ENCODE measurements at regions not wholly inside any gene's neighbourhood (a gene's known extent, or its start where the extent isn't known, plus 50 kb on each side); places are given as distances from the start of the nearest gene placed in this dataset.

GRCh38 chr3:127375151-127375930, 87.5 kb upstream of the PRR20G start:
- DNase-seq (ENCODE audit: low read depth in 3 of 3), result no peak

GRCh38 chr3:127374086-127375010, 86.5 kb upstream of the PRR20G start:
- DNase-seq (ENCODE audit: low read depth in 3 of 3), result peak in 1 of 3 experiments; percentile 35

GRCh38 chr3:127373441-127374085, 85.7 kb upstream of the PRR20G start:
- DNase-seq (ENCODE audit: low read depth in 3 of 3), result no peak

GRCh38 chr3:127371846-127372245, 84.0 kb upstream of the PRR20G start:
- DNase-seq (ENCODE audit: low read depth in 3 of 3), result no peak

- no peak for DNase-seq (ENCODE audit: low read depth in 3 of 3)
Observed at GRCh38 chr3:127371334-127371733, 83.5 kb upstream of the PRR20G start.

- no peak for DNase-seq (ENCODE audit: low read depth in 3 of 3)
Observed at GRCh38 chr3:127370906-127371305, 83.1 kb upstream of the PRR20G start.

- DNase-seq (ENCODE audit: low read depth in 3 of 3), result no peak
Observed at GRCh38 chr3:127369356-127369935, 81.6 kb upstream of the PRR20G start.

GRCh38 chr3:127368186-127369032, 80.6 kb upstream of the PRR20G start:
- no peak for DNase-seq (ENCODE audit: low read depth in 3 of 3)

- no peak for DNase-seq (ENCODE audit: low read depth in 3 of 3)
Observed at GRCh38 chr3:127367593-127367992, 79.7 kb upstream of the PRR20G start.

- no peak for DNase-seq (ENCODE audit: low read depth in 3 of 3)
Observed at GRCh38 chr3:127366383-127366782, 78.5 kb upstream of the PRR20G start.

- no peak for DNase-seq (ENCODE audit: low read depth in 3 of 3)
Observed at GRCh38 chr3:127365163-127365798, 77.4 kb upstream of the PRR20G start.

- DNase-seq (ENCODE audit: low read depth in 3 of 3), result no peak
Observed at GRCh38 chr3:127363891-127364290, 76.0 kb upstream of the PRR20G start.

- no peak for DNase-seq (ENCODE audit: low read depth in 3 of 3)
Observed at GRCh38 chr3:127363171-127363570, 75.3 kb upstream of the PRR20G start.

GRCh38 chr3:127360647-127361046, 72.8 kb upstream of the PRR20G start:
- no peak for DNase-seq (ENCODE audit: low read depth in 3 of 3)

- no peak for DNase-seq (ENCODE audit: low read depth in 3 of 3)
Observed at GRCh38 chr3:127358641-127359040, 70.8 kb upstream of the PRR20G start.

- no peak for DNase-seq (ENCODE audit: low read depth in 3 of 3)
Observed at GRCh38 chr3:127356381-127356780, 68.5 kb upstream of the PRR20G start.

GRCh38 chr3:127354761-127355160, 66.9 kb upstream of the PRR20G start:
- DNase-seq (ENCODE audit: low read depth in 3 of 3), result no peak

- DNase-seq (ENCODE audit: low read depth in 3 of 3), result no peak
Observed at GRCh38 chr3:127352612-127353011, 64.8 kb upstream of the PRR20G start.

- DNase-seq (ENCODE audit: low read depth in 3 of 3), result no peak
Observed at GRCh38 chr3:127351775-127352350, 64.0 kb upstream of the PRR20G start.

- no peak for DNase-seq (ENCODE audit: low read depth in 3 of 3)
Observed at GRCh38 chr3:127351321-127351720, 63.5 kb upstream of the PRR20G start.
